GM12872 (cell line): ENCODE measurements at regions not wholly inside any gene's neighbourhood (a gene's known extent, or its start where the extent isn't known, plus 50 kb on each side); places are given as distances from the start of the nearest gene placed in this dataset.

ENCODE experiments used
- TF ChIP-seq, protein P1 (sequence below): IDR thresholded peaks from 3 replicates; pipeline ENCODE4 v1.5.1; 2011; ENCODE audit warnings: low read depth, mild to moderate bottlenecking, low read length, moderate library complexity; ENCODE audit not compliant: insufficient read depth

DNA sequence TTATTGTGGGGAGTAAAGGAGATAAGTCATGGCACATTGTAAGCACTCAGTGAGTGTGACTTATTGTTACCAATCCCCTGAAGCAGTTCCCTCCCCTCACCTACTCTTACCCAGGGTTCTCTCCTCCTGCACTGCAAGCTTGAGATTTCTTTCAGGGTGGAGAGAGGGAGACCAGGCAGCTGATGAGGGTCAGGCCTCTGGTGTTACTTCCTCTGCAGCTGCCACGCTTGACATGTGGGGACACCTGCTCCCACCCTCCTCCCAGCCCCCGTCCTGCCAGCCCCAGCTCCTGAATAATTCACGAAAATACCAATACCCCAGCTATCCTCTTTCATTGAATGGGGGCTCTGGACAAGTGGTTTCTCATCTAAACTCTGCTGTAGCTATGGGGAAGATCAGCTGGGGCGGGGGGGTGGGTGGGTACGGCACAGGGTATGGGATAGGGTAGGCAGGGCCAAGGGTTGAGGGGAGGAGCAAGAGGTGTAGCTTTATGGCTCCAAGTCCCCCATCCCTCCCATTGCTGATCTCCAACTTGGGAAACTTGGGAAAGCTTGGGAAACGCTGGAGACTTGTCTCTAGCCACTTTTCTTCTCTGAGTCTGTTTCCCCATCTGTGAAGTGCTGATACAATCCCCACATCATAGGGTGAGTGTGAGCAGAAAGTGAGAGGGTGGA, 148.5 kb upstream of the PJA1 start:
- TF ChIP-seq, protein P1, sequence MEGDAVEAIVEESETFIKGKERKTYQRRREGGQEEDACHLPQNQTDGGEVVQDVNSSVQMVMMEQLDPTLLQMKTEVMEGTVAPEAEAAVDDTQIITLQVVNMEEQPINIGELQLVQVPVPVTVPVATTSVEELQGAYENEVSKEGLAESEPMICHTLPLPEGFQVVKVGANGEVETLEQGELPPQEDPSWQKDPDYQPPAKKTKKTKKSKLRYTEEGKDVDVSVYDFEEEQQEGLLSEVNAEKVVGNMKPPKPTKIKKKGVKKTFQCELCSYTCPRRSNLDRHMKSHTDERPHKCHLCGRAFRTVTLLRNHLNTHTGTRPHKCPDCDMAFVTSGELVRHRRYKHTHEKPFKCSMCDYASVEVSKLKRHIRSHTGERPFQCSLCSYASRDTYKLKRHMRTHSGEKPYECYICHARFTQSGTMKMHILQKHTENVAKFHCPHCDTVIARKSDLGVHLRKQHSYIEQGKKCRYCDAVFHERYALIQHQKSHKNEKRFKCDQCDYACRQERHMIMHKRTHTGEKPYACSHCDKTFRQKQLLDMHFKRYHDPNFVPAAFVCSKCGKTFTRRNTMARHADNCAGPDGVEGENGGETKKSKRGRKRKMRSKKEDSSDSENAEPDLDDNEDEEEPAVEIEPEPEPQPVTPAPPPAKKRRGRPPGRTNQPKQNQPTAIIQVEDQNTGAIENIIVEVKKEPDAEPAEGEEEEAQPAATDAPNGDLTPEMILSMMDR, result no peak

- TF ChIP-seq, protein P1, result no peak
Measured at GRCh38 chrX:69311936-69312670, 146.8 kb upstream of the PJA1 start.

DNA sequence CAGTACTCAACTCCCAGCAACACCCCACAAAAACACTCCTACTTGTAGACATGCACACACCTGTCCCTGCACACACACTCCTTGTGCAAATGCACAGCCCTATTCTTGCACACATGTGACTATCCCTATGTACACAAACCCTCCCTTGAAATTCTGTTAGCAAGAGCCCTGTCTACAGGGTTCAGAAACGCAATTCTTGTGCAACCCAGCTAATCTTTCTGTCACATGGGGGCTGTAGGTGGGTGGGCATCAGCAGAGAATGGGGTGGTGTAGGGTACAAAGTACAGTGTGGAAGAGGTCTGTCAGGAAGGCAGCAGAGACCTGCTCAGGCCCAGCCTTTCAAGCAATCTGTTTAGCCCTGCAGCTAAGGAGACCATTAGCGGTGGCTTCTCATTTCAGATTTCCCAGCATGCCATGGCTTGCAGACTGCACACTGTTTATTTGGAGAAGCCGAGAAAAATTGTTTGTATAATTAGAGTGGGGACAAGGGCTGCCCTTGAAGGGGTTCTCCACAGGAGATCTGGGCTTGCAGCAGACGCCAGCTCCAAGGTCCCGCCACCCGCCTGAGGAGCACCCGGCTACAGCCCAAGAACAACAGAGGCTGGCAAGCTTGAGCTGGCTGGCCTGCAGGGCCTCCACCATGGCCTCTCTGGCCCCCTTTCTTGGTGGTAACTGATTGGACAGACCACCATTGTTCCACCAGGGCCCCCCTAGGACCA, 144.0 kb upstream of the PJA1 start:
- TF ChIP-seq, protein P1, result no peak

DNA sequence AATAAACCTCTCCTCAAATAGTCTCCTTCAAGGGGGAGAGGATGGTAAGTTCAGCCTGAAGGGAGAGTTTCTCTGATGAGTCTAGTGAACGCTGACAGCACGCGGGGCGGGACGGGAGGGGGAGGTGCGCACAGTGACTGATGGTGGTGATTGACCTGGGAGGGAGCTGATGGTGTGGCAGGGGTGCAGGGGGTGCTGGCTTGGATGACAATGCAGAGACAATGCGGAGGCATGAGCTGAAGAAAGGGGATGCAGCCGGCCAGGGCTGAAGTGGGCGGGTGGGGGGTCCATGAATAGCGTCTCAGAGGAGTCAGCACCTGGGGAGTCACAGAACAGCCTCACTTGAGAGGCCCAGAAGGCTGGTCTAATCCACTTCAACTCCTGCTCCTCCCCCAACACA, 142.5 kb upstream of the PJA1 start:
- TF ChIP-seq, protein P1, result no peak

DNA sequence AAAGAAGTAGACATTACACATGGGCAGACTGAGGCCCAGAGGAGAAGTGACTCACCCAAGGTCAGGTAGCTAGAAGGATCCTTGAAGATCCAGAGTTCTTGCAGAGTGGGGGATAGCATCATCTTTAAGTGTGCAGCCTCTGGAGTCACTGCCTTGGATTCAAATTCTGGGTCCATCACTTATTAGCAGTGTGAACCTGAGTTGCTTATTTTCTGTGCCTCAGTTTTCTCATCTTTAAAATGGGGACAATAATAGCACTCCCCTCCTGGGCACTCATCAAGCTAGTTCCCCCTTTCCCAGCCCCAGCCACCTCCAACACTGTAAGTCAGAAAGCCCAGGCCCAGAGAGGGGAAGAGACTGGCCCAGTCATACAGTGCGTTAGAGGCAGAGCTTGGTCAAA, 141.8 kb upstream of the PJA1 start:
- TF ChIP-seq, protein P1, result no peak

DNA sequence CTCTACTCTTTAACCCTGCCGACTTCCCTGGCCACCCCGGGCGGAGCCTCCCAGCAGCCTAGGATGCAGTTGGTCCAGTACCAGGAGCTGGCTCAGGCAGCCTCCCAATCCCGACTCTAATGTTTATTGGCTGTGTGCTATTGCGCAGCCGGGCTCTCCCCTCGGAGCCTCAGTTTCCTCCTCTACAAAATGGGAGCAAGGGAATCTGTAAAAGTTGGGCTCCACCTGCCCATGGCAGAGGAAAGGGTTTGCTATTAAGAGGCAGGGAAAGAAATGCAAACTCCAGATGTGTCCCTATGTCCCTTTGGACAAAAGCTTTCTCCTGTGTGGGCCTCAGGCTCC, 140.8 kb upstream of the PJA1 start:
- TF ChIP-seq, protein P1, result no peak

- TF ChIP-seq, protein P1, result no peak
Measured at GRCh38 chrX:69305333-69306062, 140.2 kb upstream of the PJA1 start.
